ENCODE measurements at regions not wholly inside any gene's neighbourhood (a gene's known extent, or its start where the extent isn't known, plus 50 kb on each side); places are given as distances from the start of the nearest gene placed in this dataset.

DNA sequence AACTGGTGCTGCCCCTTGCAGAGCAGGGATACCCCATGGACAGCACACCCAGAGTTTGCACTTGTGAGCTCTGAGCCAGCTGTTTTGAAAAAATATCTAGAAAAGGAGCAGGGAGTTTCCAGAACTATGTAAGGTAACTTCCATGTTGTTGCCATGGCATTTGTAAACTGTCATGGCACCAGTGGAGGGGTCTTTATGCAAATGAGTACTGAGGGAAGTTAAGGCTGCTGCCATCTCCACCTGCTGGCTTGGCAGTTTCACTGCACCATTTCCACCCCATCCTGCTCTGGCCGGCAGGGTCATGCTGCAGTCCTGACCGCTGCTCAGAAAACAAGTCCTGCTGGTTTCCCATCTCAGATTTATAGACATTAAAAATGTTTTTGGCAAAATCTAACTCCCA is 52.3 kb upstream of the SNTG2 start:
- TF ChIP-seq POLR2A (IDR thresholded peaks at IDR 0.05; ENCODE audit: low read length) = no peak
- no peak for TF ChIP-seq GATA1 (IDR thresholded peaks at IDR 0.05; ENCODE audit: low read depth, low read length)
- no peak for DNase-seq

DNA sequence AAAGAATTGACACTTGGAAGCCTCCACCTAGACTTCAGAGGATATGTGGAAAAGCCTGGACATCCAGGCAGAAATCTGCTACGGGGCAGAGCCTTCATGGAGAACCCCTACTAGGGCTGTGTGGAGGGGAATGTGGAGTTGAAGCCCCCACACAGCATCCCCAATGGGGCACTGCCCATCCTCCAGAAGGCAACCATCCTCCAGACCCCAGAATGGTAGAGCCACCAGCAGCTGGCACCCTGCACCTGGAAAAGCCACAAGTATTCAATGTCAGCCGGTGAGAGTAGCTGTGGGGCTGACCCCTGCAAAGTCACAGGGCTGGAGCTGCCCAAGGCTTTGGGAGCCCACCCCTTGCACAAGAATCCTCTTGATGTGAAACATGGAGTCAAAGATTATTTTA is 53.6 kb upstream of the SNTG2 start:
- DNase-seq = no peak
- no peak for TF ChIP-seq GATA1 (IDR thresholded peaks at IDR 0.05; ENCODE audit: low read depth, low read length)
- no peak for TF ChIP-seq POLR2A (IDR thresholded peaks at IDR 0.05; ENCODE audit: low read length)

DNA sequence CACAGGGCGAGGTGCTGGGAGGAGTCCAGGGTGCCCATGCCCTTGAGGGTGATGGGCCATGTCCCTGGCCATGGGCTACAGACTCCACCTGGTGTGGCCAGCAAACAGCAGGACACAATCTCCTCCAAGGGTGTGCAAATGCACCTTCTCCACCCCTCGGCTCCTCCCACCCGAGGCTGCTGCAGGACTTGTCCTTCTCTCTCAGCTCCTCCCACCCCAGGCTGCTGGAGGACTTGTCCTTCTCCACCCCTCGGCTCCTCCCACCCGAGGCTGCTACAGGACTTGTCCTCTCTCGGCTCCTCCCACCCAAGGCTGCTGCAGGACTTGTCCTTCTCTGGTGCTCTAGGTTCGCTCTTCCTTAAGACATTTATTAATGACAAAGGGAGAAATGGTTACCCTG is 57.3 kb upstream of the SNTG2 start:
- no peak for DNase-seq
- TF ChIP-seq GATA1 (IDR thresholded peaks at IDR 0.05; ENCODE audit: low read depth, low read length) (no peak), POLR2A (IDR thresholded peaks at IDR 0.05; ENCODE audit: low read length) (no peak)

DNA sequence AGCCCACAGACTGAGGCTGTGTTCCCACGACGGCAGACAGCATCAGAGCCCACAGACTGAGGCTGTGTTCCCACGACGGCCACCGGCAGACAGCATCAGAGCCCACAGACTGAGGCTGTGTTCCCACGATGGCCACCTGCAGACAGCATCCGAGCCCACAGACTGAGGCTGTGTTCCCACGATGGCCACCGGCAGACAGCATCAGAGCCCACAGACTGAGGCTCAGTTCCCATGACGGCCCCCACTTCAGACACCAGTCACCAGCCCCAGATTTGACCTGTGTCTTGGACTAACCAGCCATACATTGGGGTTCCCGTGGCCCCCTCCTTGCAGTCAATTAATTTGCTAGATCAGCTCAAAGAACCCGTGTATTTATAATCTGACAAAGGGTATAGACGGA is 57.8 kb upstream of the SNTG2 start:
- TF ChIP-seq POLR2A (IDR thresholded peaks at IDR 0.05; ENCODE audit: low read length) (no peak), GATA1 (IDR thresholded peaks at IDR 0.05; ENCODE audit: low read depth, low read length) (no peak)
- DNase-seq = no peak

DNA sequence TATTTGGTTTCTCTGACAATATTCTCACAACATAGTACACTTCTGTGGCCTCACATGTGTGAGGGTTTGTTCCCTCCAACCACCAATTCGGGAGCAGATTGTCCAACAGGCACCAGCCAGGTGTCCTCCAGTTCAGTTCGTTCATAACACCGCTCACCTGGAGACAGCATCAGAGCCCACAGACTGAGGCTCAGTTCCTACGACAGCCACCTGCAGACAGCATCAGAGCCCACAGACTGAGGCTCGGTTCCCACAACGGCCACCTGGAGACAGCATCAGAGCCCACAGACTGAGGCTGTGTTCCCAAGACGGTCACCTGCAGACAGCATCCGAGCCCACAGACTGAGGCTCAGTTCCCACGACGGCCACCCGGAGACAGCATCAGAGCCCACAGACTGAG is 58.2 kb upstream of the SNTG2 start:
- TF ChIP-seq POLR2A (IDR thresholded peaks at IDR 0.05; ENCODE audit: low read length) (no peak), GATA1 (IDR thresholded peaks at IDR 0.05; ENCODE audit: low read depth, low read length) (no peak)
- no peak for DNase-seq

DNA sequence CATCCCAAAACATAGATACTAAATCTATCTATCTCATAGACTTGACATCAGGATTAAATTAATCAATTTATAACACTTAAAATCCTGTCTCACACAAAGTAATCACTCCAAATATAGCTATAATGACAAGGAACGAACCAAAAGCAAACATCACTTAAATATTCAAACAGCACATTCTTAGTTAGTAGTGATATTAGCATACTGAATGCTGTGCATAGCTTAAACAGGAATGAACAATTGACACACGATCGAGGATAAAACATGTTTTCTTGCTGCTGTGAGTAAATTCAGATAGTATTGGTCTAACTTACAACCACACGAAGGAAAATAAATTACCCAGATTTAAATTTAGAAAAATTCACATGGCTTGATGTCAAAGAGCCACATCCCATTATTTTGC is 58.9 kb upstream of the SNTG2 start:
- TF ChIP-seq POLR2A (IDR thresholded peaks at IDR 0.05; ENCODE audit: low read length) = no peak
- no peak for TF ChIP-seq GATA1 (IDR thresholded peaks at IDR 0.05; ENCODE audit: low read depth, low read length)
- no peak for DNase-seq

DNA sequence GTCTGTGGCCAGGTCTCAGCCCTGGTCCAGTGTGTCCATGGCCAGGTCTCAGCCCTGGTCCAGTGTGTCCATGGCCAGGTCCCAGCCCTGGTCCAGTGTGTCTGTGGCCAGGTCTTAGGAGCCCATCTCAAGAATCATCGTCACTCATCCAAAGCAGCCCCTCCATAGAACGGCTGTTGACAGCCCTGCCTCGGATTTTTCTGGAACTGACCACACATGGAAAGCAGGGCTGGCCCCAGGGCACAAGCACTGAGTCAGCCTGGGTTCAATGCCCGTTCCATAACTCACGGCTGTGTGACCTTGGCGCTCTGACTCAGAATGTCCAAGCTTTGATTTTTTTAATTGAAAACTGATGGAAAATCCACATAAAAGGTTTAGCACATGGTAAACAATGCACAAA is 59.9 kb upstream of the SNTG2 start:
- TF ChIP-seq GATA1 (IDR thresholded peaks at IDR 0.05; ENCODE audit: low read depth, low read length) (no peak), POLR2A (IDR thresholded peaks at IDR 0.05; ENCODE audit: low read length) (no peak)
- DNase-seq = no peak

DNA sequence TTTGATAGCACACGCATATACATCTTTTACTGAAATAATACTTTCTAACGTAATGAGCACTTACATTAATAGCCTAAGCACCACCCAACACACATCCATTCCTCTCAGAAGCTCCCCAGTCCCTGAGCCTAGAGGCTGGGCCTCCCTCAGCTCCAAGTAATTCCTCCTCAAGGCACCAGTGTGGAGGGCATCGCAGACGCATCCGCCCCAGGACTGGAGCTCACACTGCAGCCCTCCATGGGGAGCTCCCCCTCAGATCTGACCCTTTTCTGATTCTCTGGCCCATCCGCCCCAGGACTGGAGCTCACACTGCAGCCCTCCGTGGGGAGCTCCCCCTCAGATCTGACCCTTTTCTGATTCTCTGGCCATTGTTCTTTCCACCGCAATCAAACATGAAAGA is 60.4 kb upstream of the SNTG2 start:
- no peak for DNase-seq

DNA sequence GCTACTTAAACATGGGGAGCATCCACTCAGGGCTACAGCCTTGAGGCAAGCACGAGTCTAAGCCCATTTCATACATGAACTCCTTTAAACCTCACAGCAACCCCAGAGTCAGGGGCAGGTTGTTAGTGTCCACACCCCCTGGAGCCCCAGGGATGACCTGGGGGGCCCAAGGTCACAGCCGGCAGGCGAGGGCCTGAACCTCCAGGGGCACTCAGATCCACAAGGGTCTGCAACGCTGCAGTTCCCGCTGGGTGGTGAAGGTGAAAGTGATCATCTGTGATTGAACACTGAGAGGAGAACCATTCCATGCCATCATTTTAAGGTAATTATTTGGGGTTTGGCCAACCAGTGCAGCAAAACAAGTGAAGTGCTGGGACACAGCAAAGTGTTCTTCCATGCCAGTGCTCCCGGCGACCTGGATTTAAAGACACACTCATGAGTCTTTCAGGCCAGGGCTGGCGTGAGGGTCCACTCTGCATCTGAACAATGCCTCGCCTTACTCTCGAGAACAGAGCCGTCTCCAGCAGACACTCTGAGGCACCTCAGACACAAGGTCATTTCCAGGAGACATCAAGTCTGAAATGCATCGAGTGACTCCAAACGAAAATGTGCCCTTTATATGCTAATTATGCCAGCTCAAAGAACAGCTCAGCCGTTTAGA is 61.6 kb upstream of the SNTG2 start:
- DNase-seq = no peak
- TF ChIP-seq POLR2A (IDR thresholded peaks at IDR 0.05; ENCODE audit: low read length) = no peak
- TF ChIP-seq GATA1 (IDR thresholded peaks at IDR 0.05; ENCODE audit: low read depth, low read length) = no peak

More for the DNA sequence above, 60.4 kb upstream of the SNTG2 start:
- no peak for TF ChIP-seq POLR2A (IDR thresholded peaks at IDR 0.05; ENCODE audit: low read length)

DNA sequence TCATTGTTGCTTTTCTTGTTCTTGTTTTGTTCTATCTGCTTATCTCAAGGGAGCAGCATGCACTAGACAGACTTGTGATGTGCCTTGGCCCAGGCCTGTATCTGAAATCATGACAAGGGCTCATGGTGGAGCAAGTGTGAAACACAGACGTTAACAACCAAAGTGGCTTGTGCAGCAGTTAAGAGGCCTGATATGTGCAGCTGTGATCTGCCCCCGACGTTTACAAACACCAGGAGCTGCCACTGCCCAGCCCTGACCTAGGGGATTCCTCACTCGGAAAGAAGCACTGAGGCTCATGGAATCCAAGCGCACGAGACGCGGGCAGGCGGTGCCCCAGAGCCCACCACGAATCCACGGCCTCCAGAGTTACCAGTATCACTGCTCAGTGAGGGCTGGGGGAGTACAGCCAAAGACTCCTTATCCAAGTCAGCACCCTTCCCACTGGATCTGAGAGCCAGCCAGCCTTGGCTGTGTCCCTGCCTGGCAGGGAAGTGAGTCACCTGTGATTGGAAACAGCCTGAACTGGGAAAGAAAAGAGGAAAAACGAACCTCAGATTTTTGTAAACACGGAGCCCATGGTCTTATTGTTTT is 62.3 kb upstream of the SNTG2 start:
- no peak for TF ChIP-seq POLR2A (IDR thresholded peaks at IDR 0.05; ENCODE audit: low read length)
- TF ChIP-seq GATA1 (IDR thresholded peaks at IDR 0.05; ENCODE audit: low read depth, low read length) = no peak
- DNase-seq = no peak

DNA sequence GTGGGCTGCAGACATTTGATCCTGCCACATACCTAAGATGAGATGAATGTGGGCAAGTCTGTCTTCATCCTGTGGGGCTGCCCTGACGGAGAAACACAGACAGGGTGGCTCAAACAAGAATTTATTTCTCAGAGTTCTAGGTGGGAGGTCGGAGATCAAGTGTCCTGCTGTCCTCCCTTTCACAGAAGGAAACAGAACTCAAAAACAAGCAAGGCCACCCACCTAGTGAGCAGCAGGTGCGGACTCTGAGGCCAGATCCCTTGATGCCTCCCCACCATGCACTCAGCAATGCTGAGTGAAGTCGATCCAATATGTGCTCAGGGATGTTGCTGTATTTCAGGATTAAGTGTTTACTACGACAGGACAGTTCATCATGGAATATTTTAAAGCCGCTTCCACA is 63.0 kb upstream of the SNTG2 start:
- TF ChIP-seq POLR2A (IDR thresholded peaks at IDR 0.05; ENCODE audit: low read length) = no peak
- TF ChIP-seq GATA1 (IDR thresholded peaks at IDR 0.05; ENCODE audit: low read depth, low read length) = no peak
- DNase-seq = no peak

DNA sequence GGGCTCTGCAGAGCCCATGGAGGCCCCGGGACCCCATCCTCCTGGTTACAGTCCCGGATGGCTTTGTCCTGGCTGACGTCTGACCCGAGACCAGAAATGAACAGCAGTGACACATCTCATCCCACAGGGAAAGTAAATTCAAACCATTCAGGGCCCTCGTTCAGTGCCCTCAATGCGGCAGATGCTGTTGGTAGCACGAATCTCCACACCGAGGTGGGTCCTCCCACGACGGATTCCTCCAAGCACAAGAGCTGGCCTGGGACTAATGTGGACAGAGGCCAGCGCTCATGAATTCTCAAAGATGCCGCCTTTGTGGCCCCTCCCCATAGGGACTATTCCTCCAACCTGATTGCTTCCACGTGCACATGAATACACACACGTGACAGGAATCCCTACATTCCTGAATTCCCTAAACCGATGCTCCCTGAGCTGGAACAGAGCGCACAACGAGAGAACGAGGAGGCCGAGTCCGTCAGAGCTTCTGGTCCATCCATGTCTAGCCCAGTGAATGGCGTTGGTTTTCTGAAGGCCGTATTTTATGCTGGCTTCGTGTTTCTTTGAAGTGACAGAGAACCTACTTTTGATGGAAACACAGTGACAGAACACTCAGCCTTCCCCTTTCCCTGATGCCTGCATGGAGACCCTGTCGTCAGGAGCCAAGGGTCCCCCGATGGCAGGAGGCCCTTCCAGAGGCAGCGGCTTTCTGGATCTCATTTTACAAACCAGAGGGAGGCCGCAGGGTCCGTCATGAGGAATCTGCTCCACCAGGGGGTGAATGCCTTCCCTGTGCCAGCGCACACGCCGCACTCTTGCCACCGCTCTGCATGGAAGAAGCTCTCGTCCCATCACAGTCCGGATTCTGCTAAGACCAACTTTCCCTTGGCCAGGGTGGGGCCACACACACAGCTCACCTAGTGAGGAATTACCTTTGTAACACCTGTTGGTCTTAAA is 64.3 kb upstream of the SNTG2 start:
- TF ChIP-seq GATA1 (IDR thresholded peaks at IDR 0.05; ENCODE audit: low read depth, low read length) (no peak), POLR2A (IDR thresholded peaks at IDR 0.05; ENCODE audit: low read length) (no peak)
- DNase-seq = no peak

DNA sequence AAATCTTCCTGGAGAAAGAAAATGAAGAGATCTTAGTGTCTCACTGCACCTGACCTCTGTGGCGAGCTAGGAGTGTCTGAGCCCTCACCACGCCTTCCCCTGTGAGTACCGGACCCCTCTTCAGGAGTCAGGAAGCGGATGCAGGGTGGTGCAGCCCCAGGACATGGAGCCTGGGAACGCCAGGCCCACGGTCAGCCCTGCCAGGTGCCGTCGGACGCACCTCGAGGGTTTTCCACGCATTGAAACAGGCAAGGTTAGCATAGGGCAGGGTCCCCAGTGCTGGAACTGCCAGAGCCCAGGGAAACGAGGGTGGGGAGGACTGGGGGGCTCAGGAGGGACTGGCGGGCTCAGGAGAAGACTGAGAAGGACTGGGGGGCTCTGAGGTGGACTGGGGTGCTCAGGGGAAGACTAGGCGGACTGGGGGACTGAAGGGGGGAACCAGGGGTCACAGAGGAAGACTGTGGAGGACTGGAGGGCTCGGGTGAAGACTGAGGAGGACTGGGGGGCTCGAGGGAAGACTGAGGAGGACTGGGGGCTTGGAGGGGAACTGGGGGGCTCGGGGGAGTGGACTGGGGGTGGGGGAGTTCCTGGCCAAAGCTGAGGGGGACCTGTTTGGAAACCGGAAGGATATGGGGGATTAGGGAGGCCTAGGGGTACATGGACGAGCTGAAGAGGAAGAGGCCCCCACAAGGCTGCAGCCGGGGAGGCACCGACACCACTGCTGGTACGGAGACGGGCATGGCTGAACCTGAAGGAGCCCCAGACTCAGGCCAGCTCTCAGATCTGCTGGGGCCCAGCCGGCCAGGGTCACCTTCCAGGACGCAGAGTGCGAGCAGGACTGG is 65.2 kb upstream of the SNTG2 start:
- DNase-seq = no peak
- no peak for TF ChIP-seq GATA1 (IDR thresholded peaks at IDR 0.05; ENCODE audit: low read depth, low read length)
- no peak for TF ChIP-seq POLR2A (IDR thresholded peaks at IDR 0.05; ENCODE audit: low read length)

Data from erythroblast (primary cell).